CD14-positive monocyte (primary cell): ENCODE measurements at regions not wholly inside any gene's neighbourhood (a gene's known extent, or its start where the extent isn't known, plus 50 kb on each side); places are given as distances from the start of the nearest gene placed in this dataset.

Experiments used
- DNase-seq, 3 donors: peaks; one replicate each; pipeline ENCODE4 v3.0.0-alpha.2; 2011 to 2022
- H2AFZ ChIP-seq: 2 replicates; pipeline ENCODE4 v1.6.0; 2012; ENCODE audit warnings: mild to moderate bottlenecking, low read depth, low read length, inconsistent platforms; ENCODE audit not compliant: insufficient read depth, poor library complexity, severe bottlenecking
- H3K27ac ChIP-seq, 2 donors: 1 replicate in 1 of 2; 2 replicates in 1 of 2; pipeline ENCODE4 v1.5.1; 2012 to 2013; ENCODE audit warnings: low read length in 2 of 2, control low read depth in 1 of 2, inconsistent platforms in 1 of 2, low read depth in 1 of 2, mild to moderate bottlenecking in 1 of 2
- H3K27me3 ChIP-seq, 2 donors: one replicate each; pipeline versions ENCODE4 v1.6.0 to v1.6.1; 2011 to 2013; ENCODE audit warnings: low read length in 2 of 2; ENCODE audit not compliant: control insufficient read depth in 2 of 2, insufficient read depth in 2 of 2
- H3K36me3 ChIP-seq, 2 donors: replicated peaks in 1 of 2; 1 replicate in 1 of 2; 2 replicates in 1 of 2; pipeline versions ENCODE4 v1.5.1 to v1.6.1; 2012 to 2013; ENCODE audit warnings: low read length in 2 of 2, control low read depth in 1 of 2, inconsistent platforms in 1 of 2, mild to moderate bottlenecking in 1 of 2; ENCODE audit not compliant: insufficient read depth in 2 of 2, control insufficient read depth in 1 of 2
- H3K4me1 ChIP-seq, 2 donors: 1 replicate in 1 of 2; 2 replicates in 1 of 2; pipeline versions ENCODE4 v1.5.1 to v1.6.1; 2012 to 2013; ENCODE audit warnings: low read length in 2 of 2, control low read depth in 1 of 2, inconsistent platforms in 1 of 2, mild to moderate bottlenecking in 1 of 2, moderate library complexity in 1 of 2; ENCODE audit not compliant: insufficient read depth in 2 of 2, control insufficient read depth in 1 of 2
- H3K4me2 ChIP-seq: replicated peaks from 2 replicates; pipeline ENCODE3; 2012; ENCODE audit warnings: low read length, moderate library complexity, mild to moderate bottlenecking; ENCODE audit not compliant: poor library complexity, severe bottlenecking; ENCODE audit errors: extremely low read depth
- H3K4me3 ChIP-seq, 3 experiments: fragments of 200-600 bp in 1 of 3; sonication (generic) in 1 of 3; replicated peaks in 1 of 3; 1 replicate in 2 of 3; 2 replicates in 1 of 3; pipeline ENCODE4 v1.5.1; 2011 to 2013; ENCODE audit warnings: low read length in 3 of 3, mild to moderate bottlenecking in 3 of 3, control low read depth in 2 of 3, low read depth in 2 of 3, inconsistent platforms in 1 of 3, moderate library complexity in 1 of 3
- H3K79me2 ChIP-seq: 2 replicates; pipeline ENCODE4 v1.6.0; 2012; ENCODE audit warnings: mild to moderate bottlenecking, control low read depth, inconsistent platforms, low read length, moderate library complexity; ENCODE audit not compliant: insufficient read depth
- H3K9ac ChIP-seq: 2 replicates; pipeline ENCODE4 v1.6.0; 2017; ENCODE audit warnings: low read length, mild to moderate bottlenecking; ENCODE audit not compliant: insufficient read depth, poor library complexity, severe bottlenecking
- H3K9me3 ChIP-seq, 2 donors: replicated peaks in 1 of 2; 1 replicate in 1 of 2; 2 replicates in 1 of 2; pipeline versions ENCODE4 v1.5.1 to v1.6.1; 2012 to 2013; ENCODE audit warnings: low read length in 2 of 2, control low read depth in 1 of 2; ENCODE audit not compliant: control insufficient read depth in 1 of 2, insufficient read depth in 1 of 2
- H4K20me1 ChIP-seq: 2 replicates; pipeline ENCODE4 v1.6.0; 2012; ENCODE audit warnings: mild to moderate bottlenecking, low read length, control low read depth, moderate library complexity; ENCODE audit not compliant: insufficient read depth
- H3K27ac Mint-ChIP-seq, 7 donors: one replicate each; pipeline ENCODE4 v1.8.0; 2020; ENCODE audit warnings: mild to moderate bottlenecking in 7 of 7, mixed read lengths in 7 of 7, moderate library complexity in 6 of 7, inconsistent platforms in 2 of 7
- H3K27me3 Mint-ChIP-seq, 3 donors: one replicate each; pipeline ENCODE4 v1.8.0; 2021 to 2022; ENCODE audit warnings: low read depth in 3 of 3, mild to moderate bottlenecking in 3 of 3, mixed read lengths in 3 of 3, moderate library complexity in 3 of 3, inconsistent platforms in 1 of 3
- H3K36me3 Mint-ChIP-seq, 2 donors: one replicate each; pipeline ENCODE4 v1.8.0; 2020; ENCODE audit warnings: mixed read lengths in 2 of 2, inconsistent platforms in 1 of 2, mild to moderate bottlenecking in 1 of 2
- H3K4me1 Mint-ChIP-seq: one replicate; pipeline ENCODE4 v1.8.0; 2020; ENCODE audit warnings: mild to moderate bottlenecking, mixed read lengths
- H3K4me3 Mint-ChIP-seq, 2 donors: one replicate each; pipeline ENCODE4 v1.8.0; 2020; ENCODE audit warnings: mild to moderate bottlenecking in 2 of 2, mixed read lengths in 2 of 2, moderate library complexity in 1 of 2
- H3K9me3 Mint-ChIP-seq, 7 donors: one replicate each; pipeline ENCODE4 v1.8.0; 2020 to 2022; ENCODE audit warnings: mixed read lengths in 7 of 7, mild to moderate bottlenecking in 6 of 7, moderate library complexity in 6 of 7, inconsistent platforms in 2 of 7
- CTCF ChIP-seq: fragments of 200-600 bp; IDR thresholded peaks from one replicate; pipeline ENCODE4 v1.8.0; 2022; ENCODE audit warnings: antibody characterized with exemption, mild to moderate bottlenecking
- WGBS: methylation state at CpG from one replicate; pipeline ENCODE4 v1.1.5; 2013; ENCODE audit warnings: missing lambda C conversion rate; ENCODE audit not compliant: insufficient coverage; 5-methylcytosine and 5-hydroxymethylcytosine counted together
- intact Hi-C, 2 donors: fragments of 100-400 bp; cut with micrococcal nuclease; formaldehyde crosslinking; loops; one replicate each; pipeline versions ENCODE4 v1.15.0 to v1.15.1; 2023

- H3K9me3 ChIP-seq = no peaks in the 10 kb centered on the region
- no peaks in the 10 kb centered on the region for H3K27me3 ChIP-seq
- no peaks in the 10 kb centered on the region for H3K79me2 ChIP-seq
- 20% methylated on average over 1 of the region's 2 CpGs for WGBS
- no peak overlapping the region for H3K4me3 ChIP-seq
- DNase-seq = no peak
- H3K4me2 ChIP-seq = no peak overlapping the region
- H3K36me3 Mint-ChIP-seq = peaks cover 2 to 4% of the 10 kb centered on the region in 2 donors
- H2AFZ ChIP-seq = no peak overlapping the region
- H3K4me1 ChIP-seq = peaks cover 22 to 26% of the 10 kb centered on the region in 2 donors
- no peaks in the 10 kb centered on the region for H3K36me3 ChIP-seq
- TF ChIP-seq CTCF = no peak
- no peak overlapping the region for H3K9ac ChIP-seq
- no peak overlapping the region for H3K27ac ChIP-seq
- H3K9me3 Mint-ChIP-seq = no peaks in the 10 kb centered on the region
- no peak overlapping the region for H3K4me3 Mint-ChIP-seq
- no peaks in the 10 kb centered on the region for H4K20me1 ChIP-seq
- intact Hi-C loops = no loop called here
- H3K4me1 Mint-ChIP-seq = peaks cover 30% of the 10 kb centered on the region
- H3K27me3 Mint-ChIP-seq = peaks cover 3 to 6% (median 4%) of the 10 kb centered on the region in 3 donors
- peak overlapping the region in 2 of 7 donors; percentile 40 to 74 for H3K27ac Mint-ChIP-seq
Measured at GRCh38 chr15:70348226-70348543, 250.5 kb upstream of the TLE3 start.

GRCh38 chr15:70347321-70348225 lies 249.9 kb upstream of the TLE3 start:
- no peak overlapping the region for H3K4me2 ChIP-seq

More at GRCh38 chr15:70347321-70348225, 249.9 kb upstream of the TLE3 start:
- Mint-ChIP-seq H3K4me1 (peaks cover 25% of the 10 kb centered on the region), H3K27ac (peak overlapping the region in 2 of 7 donors; percentile 40 to 74), H3K36me3 (peaks cover 2 to 4% of the 10 kb centered on the region in 2 donors), H3K27me3 (peaks cover 3 to 7% (median 4%) of the 10 kb centered on the region in 3 donors), H3K9me3 (no peaks in the 10 kb centered on the region), H3K4me3 (no peak overlapping the region)
- Histone ChIP-seq H3K36me3 (no peaks in the 10 kb centered on the region), H3K4me1 (peaks cover 20 to 25% of the 10 kb centered on the region in 2 donors), H2AFZ (no peak overlapping the region), H3K79me2 (no peaks in the 10 kb centered on the region), H4K20me1 (no peaks in the 10 kb centered on the region), H3K9ac (no peak overlapping the region), H3K27me3 (no peaks in the 10 kb centered on the region), H3K9me3 (no peaks in the 10 kb centered on the region), H3K4me3 (no peak overlapping the region), H3K27ac (no peak overlapping the region)
- TF ChIP-seq CTCF = no peak
- intact Hi-C loops = no loop called here
- 90% methylated on average over 1 of the region's 7 CpGs for WGBS
- no peak for DNase-seq
